GM12865 (cell line): ENCODE measurements at regions not wholly inside any gene's neighbourhood (a gene's known extent, or its start where the extent isn't known, plus 50 kb on each side); places are given as distances from the start of the nearest gene placed in this dataset.
A peak's percentile ranks its signal among the peaks of the same experiment; 100 is the strongest.

Experiments
- DNase-seq: peaks from one replicate; pipeline ENCODE4 v3.0.0; 2010; ENCODE audit warnings: low read depth
- H3K4me3 ChIP-seq: 2 replicates; pipeline ENCODE4 v1.5.1; 2011; ENCODE audit warnings: mild to moderate bottlenecking, low read depth, low read length, control low read depth
- CTCF ChIP-seq: IDR thresholded peaks from 2 replicates; pipeline ENCODE4 v1.5.1; 2011; ENCODE audit warnings: low read length, control low read depth, low read depth, inconsistent platforms; ENCODE audit not compliant: insufficient read depth; ENCODE audit errors: missing control alignments

- TF ChIP-seq CTCF: no peak
- peak; percentile 11 for DNase-seq
- H3K4me3 ChIP-seq: no peak overlapping the region
These were observed 150.4 kb downstream of the JCAD start for GRCh38 chr10:29908962-29909361.

- no peak for DNase-seq
- H3K4me3 ChIP-seq: no peak overlapping the region
- no peak for TF ChIP-seq CTCF
These were observed 158.5 kb downstream of the JCAD start for GRCh38 chr10:29900865-29901264.

GRCh38 chr10:29897999-29898716, 161.2 kb downstream of the JCAD start:
- no peak for TF ChIP-seq CTCF
- H3K4me3 ChIP-seq: no peak overlapping the region
- DNase-seq: no peak

- no peak overlapping the region for H3K4me3 ChIP-seq
- DNase-seq: no peak
- TF ChIP-seq CTCF: no peak
These were observed 162.0 kb downstream of the JCAD start for GRCh38 chr10:29897430-29897829.

- no peak for DNase-seq
- no peak overlapping the region for H3K4me3 ChIP-seq
- no peak for TF ChIP-seq CTCF
These were observed 163.3 kb downstream of the JCAD start for GRCh38 chr10:29896053-29896452.

- H3K4me3 ChIP-seq: no peak overlapping the region
- no peak for DNase-seq
These were observed 163.9 kb downstream of the JCAD start for GRCh38 chr10:29895456-29895855.

More at GRCh38 chr10:29895456-29895855, 163.9 kb downstream of the JCAD start:
- TF ChIP-seq CTCF: no peak
